NCI-H345 (cell line): ENCODE measurements at regions not wholly inside any gene's neighbourhood (a gene's known extent, or its start where the extent isn't known, plus 50 kb on each side); places are given as distances from the start of the nearest gene placed in this dataset.
"Not testable (repeated sequence)": the region's sequence is repeated elsewhere in the genome, so short reads cannot be mapped to it uniquely, and the experiment has no call there.

Experiments
- DNase-seq: peaks from one replicate; lab custom pipeline; 2025; lab: John Stamatoyannopoulos, UW

- no peak for DNase-seq
Measured at GRCh38 chr3:6264906-6265305, 596.0 kb upstream of the GRM7 start.

- no peak for DNase-seq
Measured at GRCh38 chr3:6266135-6266534, 594.8 kb upstream of the GRM7 start.

- DNase-seq, result no peak
Measured at GRCh38 chr3:6273878-6274277, 587.0 kb upstream of the GRM7 start.

- DNase-seq, result no peak
Measured at GRCh38 chr3:6281662-6282061, 579.3 kb upstream of the GRM7 start.

GRCh38 chr3:6282918-6283317 lies 578.0 kb upstream of the GRM7 start:
- DNase-seq, result no peak

GRCh38 chr3:6287088-6287875 lies 573.6 kb upstream of the GRM7 start:
- DNase-seq, result no peak

- no peak for DNase-seq
Measured at GRCh38 chr3:6301626-6302025, 559.3 kb upstream of the GRM7 start.

GRCh38 chr3:6315906-6316305 lies 545.0 kb upstream of the GRM7 start:
- DNase-seq, result no peak

- no peak for DNase-seq
Measured at GRCh38 chr3:6321999-6322398, 538.9 kb upstream of the GRM7 start.

GRCh38 chr3:6326771-6327170 lies 534.1 kb upstream of the GRM7 start:
- DNase-seq, result peak; percentile 12

- DNase-seq, result not testable (repeated sequence)
Measured at GRCh38 chr3:6340980-6341325, 520.0 kb upstream of the GRM7 start.

- DNase-seq, result no peak
Measured at GRCh38 chr3:6351752-6352151, 509.2 kb upstream of the GRM7 start.

GRCh38 chr3:6354653-6355052 lies 506.3 kb upstream of the GRM7 start:
- DNase-seq, result no peak

GRCh38 chr3:6362406-6362805 lies 498.5 kb upstream of the GRM7 start:
- no peak for DNase-seq

GRCh38 chr3:6367171-6367570 lies 493.7 kb upstream of the GRM7 start:
- no peak for DNase-seq

- no peak for DNase-seq
Measured at GRCh38 chr3:6392123-6392522, 468.8 kb upstream of the GRM7 start.

GRCh38 chr3:6394944-6395343 lies 466.0 kb upstream of the GRM7 start:
- DNase-seq, result no peak

- DNase-seq, result peak; percentile 43
Measured at GRCh38 chr3:6396631-6397030, 464.3 kb upstream of the GRM7 start.

GRCh38 chr3:6402666-6403065 lies 458.2 kb upstream of the GRM7 start:
- DNase-seq, result not testable (repeated sequence)

- not testable (repeated sequence) for DNase-seq
Measured at GRCh38 chr3:6406923-6407322, 454.0 kb upstream of the GRM7 start.

- DNase-seq, result peak; percentile 53
Measured at GRCh38 chr3:6416049-6416661, 444.8 kb upstream of the GRM7 start.

GRCh38 chr3:6417174-6417573 lies 443.7 kb upstream of the GRM7 start:
- no peak for DNase-seq

- no peak for DNase-seq
Measured at GRCh38 chr3:6418485-6418884, 442.4 kb upstream of the GRM7 start.
